ENCODE measurements at regions not wholly inside any gene's neighbourhood (a gene's known extent, or its start where the extent isn't known, plus 50 kb on each side); places are given as distances from the start of the nearest gene placed in this dataset.

- Histone ChIP-seq H3K4me1 (no peaks in the 10 kb centered on the region), H3K27me3 (no peaks in the 10 kb centered on the region), H3K36me3 (no peaks in the 10 kb centered on the region), H3K4me3 (no peak overlapping the region), H3K9me3 (no peaks in the 10 kb centered on the region), H3K27ac (no peak overlapping the region)
- TF ChIP-seq POLR2AphosphoS5 (IDR thresholded peaks at IDR 0.05; ENCODE audit: insufficient read depth in 1 of 2, low read depth in 1 of 2) (no peak), POLR2A (IDR thresholded peaks at IDR 0.05) (no peak), CTCF (IDR thresholded peaks at IDR 0.05) (no peak)
- intact Hi-C loops (cut with DNase I), result no loop called here
- no peak for DNase-seq (ENCODE audit: extremely low spot score in 2 of 2)
Measured at GRCh38 chr21:25292396-25292795, 314.9 kb downstream of the MRPL39 start.

DNA sequence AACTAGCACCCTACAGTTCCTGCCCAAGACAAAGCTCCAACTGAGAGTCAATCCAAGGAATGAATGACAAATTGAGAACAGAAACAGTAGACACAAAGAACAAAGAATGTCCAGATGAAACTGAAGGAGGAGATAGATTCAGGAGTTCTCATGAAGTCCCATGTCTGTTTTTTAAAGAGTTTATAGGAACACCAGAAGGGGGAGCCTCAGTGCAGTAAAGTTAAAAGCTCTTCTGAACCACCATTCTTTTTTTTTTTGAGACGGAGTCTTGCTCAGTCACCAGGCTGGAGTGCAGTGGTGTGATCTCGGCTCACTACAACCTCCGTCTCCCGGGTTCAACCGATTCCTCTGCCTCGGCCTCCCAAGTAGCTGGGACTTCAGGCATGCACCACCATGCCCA, 323.6 kb downstream of the MRPL39 start:
- H3K4me1 ChIP-seq, result no peaks in the 10 kb centered on the region
- no peaks in the 10 kb centered on the region for H3K36me3 ChIP-seq
- TF ChIP-seq POLR2AphosphoS5 (IDR thresholded peaks at IDR 0.05; ENCODE audit: insufficient read depth in 1 of 2, low read depth in 1 of 2) (no peak), POLR2A (IDR thresholded peaks at IDR 0.05) (no peak), CTCF (IDR thresholded peaks at IDR 0.05) (no peak)
- H3K27me3 ChIP-seq, result no peaks in the 10 kb centered on the region
- H3K9me3 ChIP-seq, result no peaks in the 10 kb centered on the region
- H3K27ac ChIP-seq, result no peak overlapping the region
- no peak overlapping the region for H3K4me3 ChIP-seq
- no peak for DNase-seq (ENCODE audit: extremely low spot score in 2 of 2)
- intact Hi-C loops (cut with DNase I), result no loop called here

GRCh38 chr21:25281134-25281533, 326.1 kb downstream of the MRPL39 start:
- Histone ChIP-seq H3K9me3 (no peaks in the 10 kb centered on the region), H3K36me3 (no peaks in the 10 kb centered on the region), H3K4me1 (no peaks in the 10 kb centered on the region), H3K4me3 (no peak overlapping the region), H3K27ac (no peak overlapping the region), H3K27me3 (no peaks in the 10 kb centered on the region)
- DNase-seq (ENCODE audit: extremely low spot score in 2 of 2), result no peak
- intact Hi-C loops (cut with DNase I), result no loop called here
- TF ChIP-seq CTCF (IDR thresholded peaks at IDR 0.05), result no peak

- no peak overlapping the region for H3K4me3 ChIP-seq
- intact Hi-C loops (cut with DNase I), result no loop called here
- H3K4me1 ChIP-seq, result no peaks in the 10 kb centered on the region
- no peak overlapping the region for H3K27ac ChIP-seq
- H3K27me3 ChIP-seq, result no peaks in the 10 kb centered on the region
- H3K36me3 ChIP-seq, result no peaks in the 10 kb centered on the region
- TF ChIP-seq POLR2AphosphoS5 (IDR thresholded peaks at IDR 0.05; ENCODE audit: insufficient read depth in 1 of 2, low read depth in 1 of 2) (no peak), CTCF (IDR thresholded peaks at IDR 0.05) (no peak), POLR2A (IDR thresholded peaks at IDR 0.05) (no peak)
- DNase-seq (ENCODE audit: extremely low spot score in 2 of 2), result no peak
- H3K9me3 ChIP-seq, result no peaks in the 10 kb centered on the region
Measured at GRCh38 chr21:25280061-25280460, 327.2 kb downstream of the MRPL39 start.

DNA sequence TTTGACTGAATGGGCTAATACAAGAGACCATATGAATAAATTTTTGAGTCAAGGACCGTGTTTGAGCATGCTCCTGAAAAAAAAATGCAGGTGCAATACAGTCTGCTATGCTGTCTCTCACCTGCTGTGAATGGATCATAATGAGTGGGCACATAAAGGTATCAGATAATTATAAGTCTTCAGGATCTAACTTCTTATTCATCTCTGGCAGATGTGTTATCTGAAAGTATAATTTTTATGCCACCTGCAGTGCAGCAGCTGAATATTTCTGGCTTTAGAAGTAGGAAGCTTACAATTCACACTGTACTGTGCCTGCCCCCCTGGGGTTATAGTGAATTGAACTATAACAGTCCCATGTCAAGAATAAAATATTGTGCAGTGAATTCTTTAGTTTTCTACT, 333.3 kb downstream of the MRPL39 start:
- intact Hi-C loops (cut with DNase I), result no loop called here
- no peaks in the 10 kb centered on the region for H3K9me3 ChIP-seq
- no peaks in the 10 kb centered on the region for H3K4me1 ChIP-seq
- no peak for TF ChIP-seq POLR2AphosphoS5 (IDR thresholded peaks at IDR 0.05; ENCODE audit: insufficient read depth in 1 of 2, low read depth in 1 of 2)
- TF ChIP-seq POLR2A (IDR thresholded peaks at IDR 0.05), result no peak
- no peak for TF ChIP-seq CTCF (IDR thresholded peaks at IDR 0.05)
- no peaks in the 10 kb centered on the region for H3K27me3 ChIP-seq
- no peaks in the 10 kb centered on the region for H3K36me3 ChIP-seq
- H3K27ac ChIP-seq, result no peak overlapping the region
- H3K4me3 ChIP-seq, result no peak overlapping the region
- DNase-seq (ENCODE audit: extremely low spot score in 2 of 2), result no peak

Measured in vagina (tissue), 2 donors.